Head of caudate nucleus (tissue), 42 donors: ENCODE measurements at regions not wholly inside any gene's neighbourhood (a gene's known extent, or its start where the extent isn't known, plus 50 kb on each side); places are given as distances from the start of the nearest gene placed in this dataset.
A peak's percentile ranks its signal among the peaks of the same experiment; 100 is the strongest.
"Not testable (repeated sequence)": the region's sequence is repeated elsewhere in the genome, so short reads cannot be mapped to it uniquely, and the experiment has no call there.

Experiments used
- DNase-seq, 42 donors: peaks; one replicate each; pipeline versions ENCODE4 v3.0.0 to v3.0.0-alpha.2; 2020 to 2021; ENCODE audit warnings: mixed read lengths in 7 of 42
- intact Hi-C: fragments of 100-400 bp; cut with DNase I; formaldehyde crosslinking; loops from one replicate; pipeline ENCODE4 v1.15.0; 2022

DNA sequence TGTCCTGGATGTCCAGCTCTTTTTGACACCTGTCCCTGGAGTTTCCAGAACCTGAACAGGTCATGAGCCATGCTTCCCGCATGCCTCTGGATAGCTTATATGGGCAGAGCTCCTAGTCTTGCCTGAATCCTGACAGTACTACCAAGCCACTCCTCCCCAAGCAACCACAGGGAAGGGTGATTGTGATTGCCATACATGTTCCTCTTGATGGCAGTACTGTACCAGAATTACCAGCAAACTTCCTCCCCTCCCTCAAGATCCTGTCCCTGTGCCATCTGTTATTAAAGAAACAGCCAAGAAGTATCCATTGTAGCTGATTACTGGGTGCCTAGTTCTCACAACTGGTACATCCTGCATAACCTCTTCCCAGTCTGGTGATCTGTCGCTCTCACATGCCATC is 264.3 kb upstream of the AGTR2 start:
- no peak for DNase-seq
- intact Hi-C loops: no loop called here

GRCh38 chrX:115906881-115907280 is 263.7 kb upstream of the AGTR2 start:
- peak in 1 of 42 donors; percentile 28 for DNase-seq
- intact Hi-C loops: no loop called here

- no peak for DNase-seq
- intact Hi-C loops: no loop called here
Measured at GRCh38 chrX:115909017-115909416, 261.5 kb upstream of the AGTR2 start.

- DNase-seq: no peak
- intact Hi-C loops: no loop called here
Measured at GRCh38 chrX:115911967-115912366, 258.6 kb upstream of the AGTR2 start.

- DNase-seq: peak in 3 of 42 donors; percentile 14 to 36 (median 28)
- intact Hi-C loops: no loop called here
Measured at GRCh38 chrX:115912372-115912897, 258.1 kb upstream of the AGTR2 start.

DNA sequence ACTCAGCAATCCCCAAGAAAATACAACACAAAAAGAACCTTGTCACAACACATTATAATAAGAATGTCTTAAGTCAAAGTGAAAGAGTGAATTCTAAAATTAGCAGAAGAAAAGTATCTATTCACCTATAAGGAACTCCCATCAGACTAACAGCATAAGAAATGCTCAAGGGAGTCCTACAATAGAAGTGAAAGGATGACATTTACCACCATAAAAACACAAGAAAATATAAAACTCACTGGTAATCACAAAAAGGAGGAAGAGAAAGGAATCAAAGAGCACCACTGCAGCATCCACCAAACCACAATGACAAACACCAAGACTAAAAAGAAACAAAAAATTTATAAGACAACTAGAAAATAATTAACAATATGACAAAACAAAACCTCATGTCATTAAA is 257.0 kb upstream of the AGTR2 start:
- intact Hi-C loops: no loop called here

GRCh38 chrX:115915625-115916024 is 254.9 kb upstream of the AGTR2 start:
- DNase-seq, intact Hi-C loops: not testable (repeated sequence)

More for the DNA sequence above, 257.0 kb upstream of the AGTR2 start:
- DNase-seq: no peak

- no peak for DNase-seq
- intact Hi-C loops: no loop called here
Measured at GRCh38 chrX:115929480-115929879, 241.1 kb upstream of the AGTR2 start.

DNA sequence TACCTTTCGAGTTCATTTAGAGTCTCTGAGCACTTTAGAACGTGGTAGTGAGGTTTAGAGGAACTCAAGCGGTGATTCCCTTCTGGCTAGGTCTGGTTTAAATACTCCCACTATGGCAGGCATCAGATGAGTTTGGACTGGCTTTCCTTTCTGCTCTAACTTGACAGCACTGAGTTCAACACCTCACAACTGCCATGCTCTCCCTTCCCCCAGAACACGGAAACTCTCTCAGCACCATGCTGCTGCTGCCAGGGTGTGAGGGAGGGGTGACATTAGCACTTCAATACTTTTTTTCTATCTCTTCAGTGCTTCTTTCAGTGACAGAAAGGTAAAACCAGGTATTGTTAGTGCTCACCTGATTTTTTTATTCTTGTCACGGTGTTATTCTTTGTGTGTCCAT is 234.5 kb upstream of the AGTR2 start:
- intact Hi-C loops: no loop called here
- DNase-seq: no peak

DNA sequence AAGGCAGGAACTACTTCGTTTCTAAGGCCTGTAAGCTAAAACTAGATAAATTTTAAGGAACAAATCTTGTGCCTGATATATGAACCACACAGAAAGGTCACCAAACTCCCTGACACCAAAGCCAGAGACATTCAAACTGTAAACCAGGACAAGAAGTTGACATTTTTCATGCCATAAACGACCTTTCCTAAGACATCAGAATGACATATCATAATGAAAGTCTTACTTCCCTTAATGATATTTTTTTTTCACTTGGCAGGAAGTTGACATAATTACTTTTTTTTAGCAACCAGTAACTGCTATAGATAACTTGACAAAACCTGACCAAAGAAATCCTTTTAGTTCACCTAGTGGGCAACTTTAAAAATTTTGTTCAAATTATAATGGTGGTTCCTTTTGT is 231.5 kb upstream of the AGTR2 start:
- intact Hi-C loops: no loop called here
- DNase-seq: no peak

DNA sequence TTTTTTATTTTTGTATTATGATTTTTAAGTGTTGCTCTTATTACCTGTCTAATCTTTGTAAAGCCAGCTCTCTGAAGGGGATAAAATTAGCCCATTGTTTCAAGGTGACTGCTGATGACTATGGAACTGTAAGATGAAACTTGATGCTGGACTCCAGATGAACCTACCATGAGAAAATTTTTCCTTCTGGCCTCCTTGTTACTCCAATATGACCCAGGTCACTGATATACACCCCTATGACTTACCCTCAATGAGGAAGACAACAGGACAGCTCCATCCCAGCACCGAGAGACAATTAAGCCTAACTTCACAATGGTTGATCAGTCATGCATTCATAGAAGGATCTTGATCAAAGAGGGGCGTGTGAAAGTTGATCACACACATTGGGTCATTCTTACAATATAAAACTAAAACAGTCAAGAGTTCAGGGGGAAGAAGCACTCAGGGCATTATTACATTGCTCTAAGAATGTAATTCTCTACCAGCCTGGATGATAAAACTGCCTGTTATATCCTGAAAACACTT is 230.8 kb upstream of the AGTR2 start:
- DNase-seq: no peak
- intact Hi-C loops: no loop called here

- no peak for DNase-seq
- intact Hi-C loops: no loop called here
Measured at GRCh38 chrX:115940348-115940747, 230.2 kb upstream of the AGTR2 start.

GRCh38 chrX:115940888-115941332 is 229.6 kb upstream of the AGTR2 start:
- DNase-seq: peak; percentile 23 to 95 (median 85)
- intact Hi-C loops: no loop called here

DNA sequence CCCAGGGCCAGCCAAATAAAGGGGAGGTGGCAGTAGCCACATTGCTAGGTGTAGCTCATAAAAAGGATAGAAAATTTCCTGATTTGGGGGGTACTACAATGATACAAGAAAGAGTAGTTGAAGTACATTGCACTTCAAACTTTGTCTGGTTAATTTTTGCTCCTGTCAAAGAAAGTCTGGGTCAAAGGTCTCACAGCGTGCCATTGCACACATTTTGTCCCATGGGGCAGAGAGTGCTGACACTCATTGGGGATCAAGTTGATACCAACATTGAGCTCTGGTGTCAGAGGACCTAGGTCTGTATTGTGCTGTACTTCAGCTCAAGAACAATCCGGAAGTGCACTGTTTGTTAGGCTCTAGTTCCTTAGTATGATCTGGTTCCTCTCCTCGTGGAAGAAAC is 229.2 kb upstream of the AGTR2 start:
- no peak for DNase-seq
- intact Hi-C loops: no loop called here

- DNase-seq: no peak
- intact Hi-C loops: no loop called here
Measured at GRCh38 chrX:115946059-115946458, 224.5 kb upstream of the AGTR2 start.

GRCh38 chrX:115948018-115948923 is 222.3 kb upstream of the AGTR2 start:
- intact Hi-C loops: no loop called here
- DNase-seq: peak in 2 of 42 donors; percentile 33 to 40

GRCh38 chrX:115949900-115950822 is 220.4 kb upstream of the AGTR2 start:
- intact Hi-C loops: no loop called here
- peak in 38 of 42 donors; percentile 31 to 90 (median 79) for DNase-seq

DNA sequence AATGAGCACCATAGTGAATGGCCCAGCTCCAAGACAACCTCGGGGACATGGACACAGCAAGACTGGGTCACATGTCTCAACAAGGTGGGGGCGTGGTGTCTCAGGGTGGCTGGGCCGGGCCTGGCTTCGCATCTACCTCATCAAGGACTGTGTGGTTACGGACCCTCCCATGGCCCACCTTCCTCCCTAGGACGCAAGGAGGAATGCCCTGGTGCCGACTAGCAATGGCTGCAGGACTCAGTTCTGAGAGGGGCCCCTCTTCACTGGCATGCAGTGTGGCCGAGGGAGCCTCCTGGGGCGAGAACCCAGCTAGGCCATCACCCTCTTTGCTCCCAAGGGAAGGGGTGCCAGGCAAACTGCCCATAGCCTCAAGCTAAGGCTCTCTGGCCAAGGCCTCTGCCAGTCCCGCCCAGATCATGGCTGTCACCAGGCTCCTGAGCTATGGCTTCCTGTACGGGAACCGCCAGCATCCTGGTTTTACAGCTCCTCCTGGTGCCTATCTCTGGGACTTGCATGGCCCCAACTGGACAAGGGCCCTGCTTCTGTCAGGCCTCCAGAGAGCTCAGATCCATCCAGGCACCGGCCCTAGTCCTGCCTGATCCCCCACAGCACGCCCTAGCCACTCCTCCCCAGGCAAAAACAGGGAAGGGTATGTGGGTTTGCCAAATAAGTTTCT is 218.0 kb upstream of the AGTR2 start:
- DNase-seq: peak in 15 of 42 donors; percentile 22 to 71 (median 45)

More for the DNA sequence above, 218.0 kb upstream of the AGTR2 start:
- intact Hi-C loops: no loop called here
